ENCODE measurements at regions not wholly inside any gene's neighbourhood (a gene's known extent, or its start where the extent isn't known, plus 50 kb on each side); places are given as distances from the start of the nearest gene placed in this dataset.

DNA sequence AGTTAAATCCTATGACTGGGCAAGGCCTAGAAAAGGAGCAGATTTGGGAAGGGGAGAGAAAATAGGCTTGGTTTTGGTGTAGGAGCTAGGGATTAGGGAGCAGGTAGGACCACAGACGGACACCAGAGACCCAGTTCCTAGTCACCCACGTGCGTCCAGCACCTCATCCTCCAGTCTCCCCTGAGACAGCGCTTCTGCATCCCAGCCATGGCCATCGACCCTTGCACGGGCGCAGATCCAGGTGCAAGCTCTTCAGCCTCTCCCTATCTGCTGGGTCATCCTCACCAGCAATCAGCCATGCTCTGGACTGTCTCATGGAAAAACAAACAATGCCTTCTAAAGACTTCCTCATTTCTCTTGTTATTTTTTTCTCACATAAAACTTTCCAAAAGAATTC lies 246.8 kb upstream of the RAB6C start:
- TF ChIP-seq RFX5 (IDR thresholded peaks at IDR 0.05; ENCODE audit: low read length) (no peak), JUND (IDR thresholded peaks at IDR 0.05) (no peak), CHD2 (IDR thresholded peaks at IDR 0.05; ENCODE audit: low read length, partially characterized antibody) (no peak), SMC3 (IDR thresholded peaks at IDR 0.05; ENCODE audit: low read depth, low read length) (no peak), EP300 (IDR thresholded peaks at IDR 0.05; ENCODE audit: borderline replicate concordance in 1 of 2, low read depth in 1 of 2, low read length in 1 of 2) (no peak), RAD21 (IDR thresholded peaks at IDR 0.05; ENCODE audit: low read length) (no peak), RCOR1 (IDR thresholded peaks at IDR 0.05; ENCODE audit: low read length) (no peak)
- TF ChIP-seq, protein P1, sequence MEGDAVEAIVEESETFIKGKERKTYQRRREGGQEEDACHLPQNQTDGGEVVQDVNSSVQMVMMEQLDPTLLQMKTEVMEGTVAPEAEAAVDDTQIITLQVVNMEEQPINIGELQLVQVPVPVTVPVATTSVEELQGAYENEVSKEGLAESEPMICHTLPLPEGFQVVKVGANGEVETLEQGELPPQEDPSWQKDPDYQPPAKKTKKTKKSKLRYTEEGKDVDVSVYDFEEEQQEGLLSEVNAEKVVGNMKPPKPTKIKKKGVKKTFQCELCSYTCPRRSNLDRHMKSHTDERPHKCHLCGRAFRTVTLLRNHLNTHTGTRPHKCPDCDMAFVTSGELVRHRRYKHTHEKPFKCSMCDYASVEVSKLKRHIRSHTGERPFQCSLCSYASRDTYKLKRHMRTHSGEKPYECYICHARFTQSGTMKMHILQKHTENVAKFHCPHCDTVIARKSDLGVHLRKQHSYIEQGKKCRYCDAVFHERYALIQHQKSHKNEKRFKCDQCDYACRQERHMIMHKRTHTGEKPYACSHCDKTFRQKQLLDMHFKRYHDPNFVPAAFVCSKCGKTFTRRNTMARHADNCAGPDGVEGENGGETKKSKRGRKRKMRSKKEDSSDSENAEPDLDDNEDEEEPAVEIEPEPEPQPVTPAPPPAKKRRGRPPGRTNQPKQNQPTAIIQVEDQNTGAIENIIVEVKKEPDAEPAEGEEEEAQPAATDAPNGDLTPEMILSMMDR (IDR thresholded peaks at IDR 0.05) = no peak

All from SK-N-SH (cell line).